GM12891 (cell line): ENCODE measurements at regions not wholly inside any gene's neighbourhood (a gene's known extent, or its start where the extent isn't known, plus 50 kb on each side); places are given as distances from the start of the nearest gene placed in this dataset.

ENCODE experiments used
- PAX5 ChIP-seq: IDR thresholded peaks from 2 replicates; pipeline ENCODE4 v1.6.1; 2011; ENCODE audit warnings: low read length, moderate library complexity, mild to moderate bottlenecking; ENCODE audit not compliant: insufficient read depth, severe bottlenecking
- POLR2A ChIP-seq: IDR thresholded peaks from 2 replicates; pipeline ENCODE4 v1.6.1; 2011; ENCODE audit warnings: low read depth, low read length, control low read depth
- POLR2AphosphoS5 ChIP-seq: IDR thresholded peaks from 2 replicates; pipeline ENCODE4 v1.6.1; 2011; ENCODE audit warnings: low read depth, low read length, control low read depth
- POU2F2 ChIP-seq: IDR thresholded peaks from 2 replicates; pipeline ENCODE4 v1.6.1; 2011; ENCODE audit warnings: low read depth, mild to moderate bottlenecking, control low read depth, low read length, moderate library complexity
- TAF1 ChIP-seq: IDR thresholded peaks from 2 replicates; pipeline ENCODE4 v1.6.1; 2011; ENCODE audit warnings: low read depth, low read length, control low read depth

GRCh38 chr5:106367281-106367680 is 1303.5 kb downstream of the EFNA5 start:
- no peak for TF ChIP-seq POLR2A
- no peak for TF ChIP-seq POLR2AphosphoS5
- no peak for TF ChIP-seq POU2F2
- TF ChIP-seq PAX5 = no peak
- no peak for TF ChIP-seq TAF1
